Dermis blood vessel endothelial cell (primary cell): ENCODE measurements at regions not wholly inside any gene's neighbourhood (a gene's known extent, or its start where the extent isn't known, plus 50 kb on each side); places are given as distances from the start of the nearest gene placed in this dataset.
"Not testable (repeated sequence)": the region's sequence is repeated elsewhere in the genome, so short reads cannot be mapped to it uniquely, and the experiment has no call there.

Experiments used
- DNase-seq: peaks from one replicate; pipeline ENCODE4 v3.0.0; 2010

GRCh38 chr2:140178234-140178633, 1398.0 kb upstream of the NXPH2 start:
- no peak for DNase-seq

GRCh38 chr2:140177086-140177485, 1396.9 kb upstream of the NXPH2 start:
- DNase-seq = no peak

- no peak for DNase-seq
Measured at GRCh38 chr2:140173790-140174189, 1393.6 kb upstream of the NXPH2 start.

GRCh38 chr2:140164449-140164848, 1384.3 kb upstream of the NXPH2 start:
- no peak for DNase-seq

- DNase-seq = no peak
Measured at GRCh38 chr2:140158259-140158658, 1378.1 kb upstream of the NXPH2 start.

GRCh38 chr2:140157816-140158215, 1377.6 kb upstream of the NXPH2 start:
- no peak for DNase-seq

GRCh38 chr2:140154706-140155105, 1374.5 kb upstream of the NXPH2 start:
- no peak for DNase-seq

GRCh38 chr2:140154271-140154670, 1374.1 kb upstream of the NXPH2 start:
- DNase-seq = no peak

GRCh38 chr2:140144611-140145010, 1364.4 kb upstream of the NXPH2 start:
- DNase-seq = no peak

GRCh38 chr2:140138736-140139135, 1358.5 kb upstream of the NXPH2 start:
- DNase-seq = no peak

- DNase-seq = no peak
Measured at GRCh38 chr2:140136861-140137260, 1356.7 kb upstream of the NXPH2 start.

GRCh38 chr2:140136366-140136765, 1356.2 kb upstream of the NXPH2 start:
- no peak for DNase-seq

GRCh38 chr2:140128909-140129308, 1348.7 kb upstream of the NXPH2 start:
- DNase-seq = no peak

- no peak for DNase-seq
Measured at GRCh38 chr2:140122001-140122400, 1341.8 kb upstream of the NXPH2 start.

- no peak for DNase-seq
Measured at GRCh38 chr2:140117386-140117785, 1337.2 kb upstream of the NXPH2 start.

- no peak for DNase-seq
Measured at GRCh38 chr2:140108706-140109475, 1328.7 kb upstream of the NXPH2 start.

- DNase-seq = no peak
Measured at GRCh38 chr2:140091926-140092325, 1311.7 kb upstream of the NXPH2 start.

GRCh38 chr2:140086964-140087363, 1306.8 kb upstream of the NXPH2 start:
- DNase-seq = no peak

- DNase-seq = no peak
Measured at GRCh38 chr2:140085674-140086073, 1305.5 kb upstream of the NXPH2 start.

- DNase-seq = no peak
Measured at GRCh38 chr2:140079038-140079437, 1298.8 kb upstream of the NXPH2 start.

GRCh38 chr2:140076164-140076563, 1296.0 kb upstream of the NXPH2 start:
- DNase-seq = no peak

GRCh38 chr2:140073763-140074162, 1293.6 kb upstream of the NXPH2 start:
- DNase-seq = not testable (repeated sequence)

GRCh38 chr2:140067661-140068060, 1287.5 kb upstream of the NXPH2 start:
- no peak for DNase-seq

GRCh38 chr2:140064243-140064642, 1284.1 kb upstream of the NXPH2 start:
- no peak for DNase-seq

GRCh38 chr2:140063356-140063755, 1283.2 kb upstream of the NXPH2 start:
- DNase-seq = no peak
